Gastroesophageal sphincter (tissue), 4 donors: ENCODE measurements at regions not wholly inside any gene's neighbourhood (a gene's known extent, or its start where the extent isn't known, plus 50 kb on each side); places are given as distances from the start of the nearest gene placed in this dataset.

Experiments used
- ATAC-seq: fragments of 150-250 bp; one replicate; pipeline ENCODE4 v1.9.1; 2016; ENCODE audit warnings: mild to moderate bottlenecking, moderate library complexity
- H3K27ac ChIP-seq, 4 donors: fragments of 200-600 bp; sonication (generic) in 3 of 4; 1 replicate in 3 of 4; 2 replicates in 1 of 4; pipeline ENCODE4 v1.5.1; 2016 to 2019
- H3K27me3 ChIP-seq: fragments of 200-600 bp; sonication (generic); one replicate; pipeline ENCODE4 v1.5.1; 2019
- H3K36me3 ChIP-seq, 2 donors: fragments of 200-600 bp; sonication (generic); one replicate each; pipeline ENCODE4 v1.5.1; 2019; ENCODE audit warnings: control low read depth in 1 of 2
- H3K4me1 ChIP-seq, 3 donors: fragments of 200-600 bp; sonication (generic); 1 replicate in 2 of 3; 2 replicates in 1 of 3; pipeline ENCODE4 v1.5.1; 2016 to 2019; ENCODE audit warnings: control low read depth in 2 of 3
- H3K4me3 ChIP-seq, 2 donors: fragments of 200-600 bp; sonication (generic); one replicate each; pipeline ENCODE4 v1.5.1; 2019; ENCODE audit warnings: mild to moderate bottlenecking in 1 of 2, moderate library complexity in 1 of 2
- H3K9me3 ChIP-seq, 3 donors: fragments of 200-600 bp; sonication (generic); one replicate each; pipeline ENCODE4 v1.5.1; 2017 to 2019; ENCODE audit warnings: control low read depth in 2 of 3
- CTCF ChIP-seq, 4 experiments: fragments of 200-600 bp in 2 of 4; fragments of 450-650 bp in 2 of 4; sonication (generic) in 1 of 4; IDR thresholded peaks; one replicate each; pipeline ENCODE4 v1.5.1; 2017 to 2019; ENCODE audit warnings: antibody characterized with exemption in 4 of 4, mild to moderate bottlenecking in 2 of 4, moderate library complexity in 2 of 4
- EP300 ChIP-seq: sonication (generic); formaldehyde crosslinking; IDR thresholded peaks from one replicate; pipeline ENCODE4 v1.6.1; 2017; ENCODE audit warnings: antibody characterized with exemption, mild to moderate bottlenecking
- POLR2A ChIP-seq, 2 donors: fragments of 450-650 bp; IDR thresholded peaks; one replicate each; pipeline ENCODE4 v1.6.1; 2017; ENCODE audit warnings: antibody characterized with exemption in 2 of 2, mild to moderate bottlenecking in 2 of 2, moderate library complexity in 1 of 2
- POLR2AphosphoS5 ChIP-seq: sonication (generic); formaldehyde crosslinking; IDR thresholded peaks from one replicate; pipeline ENCODE4 v1.6.1; 2017; ENCODE audit warnings: antibody characterized with exemption
- WGBS, 2 donors: methylation state at CpG; one replicate each; pipeline ENCODE4 v1.1.5; 2018; ENCODE audit warnings: low coverage in 1 of 2; 5-methylcytosine and 5-hydroxymethylcytosine counted together

GRCh38 chr22:48781868-48782267, 1045.8 kb downstream of the BRD1 start:
- Histone ChIP-seq H3K4me3 (no peak overlapping the region), H3K9me3 (peaks cover 0 to 14% (median 0%) of the 10 kb centered on the region in 3 donors), H3K4me1 (no peaks in the 10 kb centered on the region), H3K27me3 (peaks cover 48% of the 10 kb centered on the region), H3K36me3 (no peaks in the 10 kb centered on the region), H3K27ac (no peak overlapping the region)
- TF ChIP-seq EP300 (no peak), CTCF (IDR thresholded peaks at IDR 0.05) (no peak), POLR2AphosphoS5 (no peak), POLR2A (IDR thresholded peaks at IDR 0.05) (no peak)
- ATAC-seq, result no peak
- WGBS, 2 donors, result 89 to 93% methylated on average over 4 to 11 of the region's 12 CpGs

DNA sequence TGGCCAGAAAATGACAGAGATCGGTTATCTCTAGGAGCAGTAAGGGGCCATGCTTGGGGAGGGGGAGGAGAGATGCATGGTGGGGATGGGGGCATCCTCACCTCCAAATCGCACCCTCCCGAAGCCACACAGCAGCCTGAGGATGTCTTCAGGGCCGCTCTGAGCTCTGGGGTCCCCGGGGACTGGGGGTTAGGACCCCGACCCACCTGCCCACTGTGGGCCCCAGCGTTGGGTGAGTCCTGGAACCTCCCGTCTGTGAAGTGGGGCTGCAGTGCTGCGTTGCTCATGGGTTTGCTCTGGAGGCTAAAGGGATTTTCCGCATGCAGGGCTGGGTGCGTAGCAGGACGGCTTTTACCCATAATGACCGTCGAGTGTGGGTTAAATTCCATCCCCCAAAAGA, 1046.3 kb downstream of the BRD1 start:
- H3K4me1 ChIP-seq, result no peaks in the 10 kb centered on the region
- 84 to 88% methylated on average over 1 to 10 of the region's 14 CpGs for WGBS, 2 donors
- ATAC-seq, result no peak
- H3K27me3 ChIP-seq, result peaks cover 50% of the 10 kb centered on the region
- H3K4me3 ChIP-seq, result no peak overlapping the region
- H3K9me3 ChIP-seq, result peaks cover 0 to 19% (median 0%) of the 10 kb centered on the region in 3 donors
- H3K36me3 ChIP-seq, result no peaks in the 10 kb centered on the region
- TF ChIP-seq EP300, result no peak
- TF ChIP-seq POLR2AphosphoS5, result no peak
- no peak for TF ChIP-seq POLR2A (IDR thresholded peaks at IDR 0.05)
- no peak for TF ChIP-seq CTCF (IDR thresholded peaks at IDR 0.05)
- no peak overlapping the region for H3K27ac ChIP-seq

DNA sequence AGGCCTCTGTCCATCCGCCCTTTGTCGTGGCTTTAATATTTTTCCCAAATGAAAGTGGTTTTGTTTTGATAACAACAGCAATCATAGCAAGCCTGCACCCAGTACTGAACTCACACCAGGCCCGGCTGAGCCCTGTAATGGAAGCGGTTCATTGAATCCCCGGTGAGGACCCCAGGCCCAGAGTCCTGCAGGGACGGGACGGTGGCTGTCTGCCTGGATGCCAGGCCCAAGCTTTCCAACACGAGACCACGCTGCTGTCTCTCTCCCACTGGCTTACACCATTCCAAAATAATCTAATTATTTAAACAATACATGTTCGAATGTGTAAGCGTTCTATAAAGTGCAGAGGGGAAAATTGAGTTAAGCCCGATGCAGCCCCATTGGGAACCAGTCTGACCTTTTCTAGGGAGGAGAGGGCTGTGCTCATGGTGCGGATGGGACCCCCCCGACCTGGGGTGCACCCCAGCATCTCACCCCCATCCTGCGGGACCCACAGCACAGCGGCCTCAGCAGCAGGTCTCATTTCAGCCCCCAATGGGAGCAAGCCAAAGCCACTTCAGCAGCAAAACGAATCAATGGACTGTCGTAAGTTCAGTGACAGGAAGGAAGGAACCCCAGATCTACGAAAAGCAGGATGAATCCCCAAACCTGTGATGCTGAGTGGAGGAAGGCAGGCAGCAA, 1046.9 kb downstream of the BRD1 start:
- TF ChIP-seq EP300 (no peak), POLR2AphosphoS5 (no peak), POLR2A (IDR thresholded peaks at IDR 0.05) (no peak)
- Histone ChIP-seq H3K4me3 (no peak overlapping the region), H3K36me3 (no peaks in the 10 kb centered on the region), H3K27me3 (peaks cover 50% of the 10 kb centered on the region), H3K27ac (no peak overlapping the region), H3K9me3 (peaks cover 0 to 24% (median 0%) of the 10 kb centered on the region in 3 donors), H3K4me1 (no peaks in the 10 kb centered on the region)
- WGBS, 2 donors, result 70 to 73% methylated on average over 11 to 13 of the region's 19 CpGs
- ATAC-seq, result no peak

GRCh38 chr22:48779661-48780596, 1047.7 kb downstream of the BRD1 start:
- H3K9me3 ChIP-seq, result peaks cover 0 to 24% (median 0%) of the 10 kb centered on the region in 3 donors
- no peaks in the 10 kb centered on the region for H3K4me1 ChIP-seq
- peaks cover 44% of the 10 kb centered on the region for H3K27me3 ChIP-seq
- 81 to 85% methylated on average over 4 to 16 of the region's 29 CpGs for WGBS, 2 donors
- no peak for TF ChIP-seq EP300
- no peak for TF ChIP-seq POLR2AphosphoS5
- no peak for TF ChIP-seq POLR2A (IDR thresholded peaks at IDR 0.05)
- no peak for TF ChIP-seq CTCF (IDR thresholded peaks at IDR 0.05)
- ATAC-seq, result no peak
- H3K27ac ChIP-seq, result no peak overlapping the region
- H3K4me3 ChIP-seq, result no peak overlapping the region
- no peaks in the 10 kb centered on the region for H3K36me3 ChIP-seq

GRCh38 chr22:48779211-48779643, 1048.4 kb downstream of the BRD1 start:
- TF ChIP-seq CTCF (IDR thresholded peaks at IDR 0.05) (no peak), EP300 (no peak), POLR2AphosphoS5 (no peak), POLR2A (IDR thresholded peaks at IDR 0.05) (no peak)
- H3K27ac ChIP-seq, result no peak overlapping the region
- H3K4me1 ChIP-seq, result no peaks in the 10 kb centered on the region
- ATAC-seq, result no peak
- peaks cover 0 to 24% (median 0%) of the 10 kb centered on the region in 3 donors for H3K9me3 ChIP-seq
- no peaks in the 10 kb centered on the region for H3K36me3 ChIP-seq
- peaks cover 39% of the 10 kb centered on the region for H3K27me3 ChIP-seq
- 80 to 100% methylated on average over 1 of the region's 24 CpGs for whole genome bisulfite sequencing, 2 donors
- no peak overlapping the region for H3K4me3 ChIP-seq
